ENCODE measurements at regions not wholly inside any gene's neighbourhood (a gene's known extent, or its start where the extent isn't known, plus 50 kb on each side); places are given as distances from the start of the nearest gene placed in this dataset.

GRCh38 chr2:129723277-129724020 lies 256.0 kb upstream of the RAB6C start:
- TF ChIP-seq CTCF (IDR thresholded peaks at IDR 0.05) = no peak
- no peak for TF ChIP-seq POLR2AphosphoS5 (IDR thresholded peaks at IDR 0.05; ENCODE audit: low read depth, low read length)
- TF ChIP-seq JUND (IDR thresholded peaks at IDR 0.05) = no peak
- no peak for TF ChIP-seq ZBTB33 (IDR thresholded peaks at IDR 0.05; ENCODE audit: borderline replicate concordance, low read depth)
- TF ChIP-seq PBX3 (IDR thresholded peaks at IDR 0.05) = no peak
- no peak for TF ChIP-seq CHD2 (IDR thresholded peaks at IDR 0.05; ENCODE audit: low read length, partially characterized antibody)
- no peak for TF ChIP-seq GATA2 (CRISPR knock-in tag; IDR thresholded peaks at IDR 0.05)
- TF ChIP-seq MAX (IDR thresholded peaks at IDR 0.05; ENCODE audit: low read depth) = no peak

All from SK-N-SH (cell line).